SK-N-SH treated with all-trans-retinoic acid at 6 μM for 48 hours (cell line): ENCODE measurements at regions not wholly inside any gene's neighbourhood (a gene's known extent, or its start where the extent isn't known, plus 50 kb on each side); places are given as distances from the start of the nearest gene placed in this dataset.

ENCODE experiments used
- ATAC-seq: fragments of 200-7000 bp; cut with Tn5 transposase; 3 replicates; pipeline ENCODE4 v1.9.1; 2020; ENCODE audit warnings: mild to moderate bottlenecking, moderate library complexity
- ARNTL ChIP-seq: fragments of 450-650 bp; formaldehyde crosslinking; IDR thresholded peaks from 2 replicates; pipeline ENCODE4 v1.5.0; 2020; ENCODE audit warnings: low read depth, mild to moderate bottlenecking, moderate library complexity, borderline replicate concordance
- BACH2 ChIP-seq: fragments of 250-450 bp; sonication (Bioruptor Pico); IDR thresholded peaks from 2 replicates; pipeline ENCODE4 v1.9.0; 2021; ENCODE audit warnings: mild to moderate bottlenecking, borderline replicate concordance
- CSDC2 ChIP-seq: fragments of 250-450 bp; sonication (Bioruptor Pico); IDR thresholded peaks from 2 replicates; pipeline ENCODE4 v1.5.0; 2020; ENCODE audit warnings: mild to moderate bottlenecking, moderate library complexity
- CSRNP3 ChIP-seq: fragments of 250-450 bp; sonication (Bioruptor Pico); IDR thresholded peaks from 2 replicates; pipeline ENCODE4 v1.5.1; 2021; ENCODE audit warnings: mild to moderate bottlenecking, moderate library complexity
- ESRRG ChIP-seq: fragments of 250-450 bp; sonication (Bioruptor Pico); IDR thresholded peaks from 2 replicates; pipeline ENCODE4 v1.6.1; 2021; ENCODE audit warnings: mild to moderate bottlenecking
- GLIS3 ChIP-seq: fragments of 250-450 bp; sonication (Bioruptor Pico); IDR thresholded peaks from 2 replicates; pipeline ENCODE4 v1.5.0; 2020; ENCODE audit warnings: mild to moderate bottlenecking, moderate library complexity
- ISL1 ChIP-seq: fragments of 250-450 bp; sonication (Bioruptor Pico); IDR thresholded peaks from 2 replicates; pipeline ENCODE4 v2.1.2; 2022; ENCODE audit warnings: mild to moderate bottlenecking, moderate library complexity
- OSR1 ChIP-seq: fragments of 250-450 bp; sonication (Bioruptor Pico); IDR thresholded peaks from 2 replicates; pipeline ENCODE4 v1.8.0; 2022; ENCODE audit warnings: moderate library complexity, mild to moderate bottlenecking, inconsistent platforms
- PPARA ChIP-seq: fragments of 250-450 bp; sonication (Bioruptor Pico); IDR thresholded peaks from 2 replicates; pipeline ENCODE4 v1.5.0; 2020; ENCODE audit warnings: mild to moderate bottlenecking, borderline replicate concordance
- RARB ChIP-seq: fragments of 250-450 bp; sonication (Bioruptor Pico); IDR thresholded peaks from 2 replicates; pipeline ENCODE4 v1.8.0; 2021; ENCODE audit warnings: mild to moderate bottlenecking, moderate library complexity
- SNAI2 ChIP-seq: fragments of 250-450 bp; sonication (Bioruptor Pico); IDR thresholded peaks from 2 replicates; pipeline ENCODE4 v1.5.0; 2020; ENCODE audit warnings: mild to moderate bottlenecking, moderate library complexity
- TCF4 ChIP-seq: fragments of 250-450 bp; sonication (Bioruptor Pico); IDR thresholded peaks from 2 replicates; pipeline ENCODE4 v1.8.0; 2021; ENCODE audit warnings: mild to moderate bottlenecking, moderate library complexity, borderline replicate concordance
- TOX ChIP-seq: fragments of 250-450 bp; sonication (Bioruptor Pico); IDR thresholded peaks from 2 replicates; pipeline ENCODE4 v1.8.0; 2021; ENCODE audit warnings: mild to moderate bottlenecking, moderate library complexity, borderline replicate concordance
- ZC3H10 ChIP-seq: fragments of 250-450 bp; sonication (Bioruptor Pico); IDR thresholded peaks from 2 replicates; pipeline ENCODE4 v1.5.1; 2021; ENCODE audit warnings: mild to moderate bottlenecking, moderate library complexity
- ZFP3 ChIP-seq: fragments of 250-450 bp; sonication (Bioruptor Pico); IDR thresholded peaks from 2 replicates; pipeline ENCODE4 v1.5.0; 2020; ENCODE audit warnings: mild to moderate bottlenecking, moderate library complexity
- ZFP30 ChIP-seq: fragments of 450-650 bp; formaldehyde crosslinking; IDR thresholded peaks from 2 replicates; pipeline ENCODE4 v1.5.0; 2022; ENCODE audit warnings: mild to moderate bottlenecking, moderate library complexity
- ZNF565 ChIP-seq: fragments of 450-650 bp; formaldehyde crosslinking; conservative IDR thresholded peaks from 2 replicates; pipeline ENCODE4 v1.5.0; 2020; ENCODE audit warnings: low read depth, mild to moderate bottlenecking, moderate library complexity
- ZNF70 ChIP-seq: fragments of 450-650 bp; formaldehyde crosslinking; IDR thresholded peaks from 2 replicates; pipeline ENCODE4 v1.5.0; 2020; ENCODE audit warnings: mild to moderate bottlenecking, moderate library complexity
- ZNF8 ChIP-seq: fragments of 450-650 bp; formaldehyde crosslinking; IDR thresholded peaks from 2 replicates; pipeline ENCODE4 v1.5.0; 2020; ENCODE audit warnings: mild to moderate bottlenecking, moderate library complexity
- TF ChIP-seq, protein P1 (sequence below): fragments of 250-450 bp; sonication (Bioruptor Pico); IDR thresholded peaks from 2 replicates; pipeline ENCODE4 v1.8.0; 2021; ENCODE audit warnings: low read depth, mild to moderate bottlenecking, moderate library complexity, borderline replicate concordance
- TF ChIP-seq, protein P2 (sequence below): fragments of 250-450 bp; sonication (Bioruptor Pico); IDR thresholded peaks from 2 replicates; pipeline ENCODE4 v1.5.0; 2020; ENCODE audit warnings: mild to moderate bottlenecking, moderate library complexity
- TF ChIP-seq, protein P3 (sequence below): fragments of 250-450 bp; sonication (Bioruptor Pico); IDR thresholded peaks from 2 replicates; pipeline ENCODE4 v1.5.1; 2020; ENCODE audit warnings: low read depth, mild to moderate bottlenecking, moderate library complexity

- no peak for ATAC-seq
- TF ChIP-seq ZNF8 (CRISPR knock-in tag) (no peak), RARB (CRISPR knock-in tag) (no peak), ARNTL (no peak), ZFP30 (CRISPR knock-in tag) (no peak), PPARA (CRISPR knock-in tag) (no peak), ZNF70 (CRISPR knock-in tag) (no peak), ESRRG (no peak), GLIS3 (no peak), TOX (CRISPR knock-in tag) (no peak), ZC3H10 (no peak), OSR1 (CRISPR knock-in tag) (no peak), BACH2 (CRISPR knock-in tag) (no peak), ISL1 (CRISPR knock-in tag) (no peak), ZFP3 (CRISPR knock-in tag) (no peak), CSDC2 (CRISPR knock-in tag) (no peak), ZNF565 (no peak), CSRNP3 (CRISPR knock-in tag) (no peak)
- TF ChIP-seq, protein P1, sequence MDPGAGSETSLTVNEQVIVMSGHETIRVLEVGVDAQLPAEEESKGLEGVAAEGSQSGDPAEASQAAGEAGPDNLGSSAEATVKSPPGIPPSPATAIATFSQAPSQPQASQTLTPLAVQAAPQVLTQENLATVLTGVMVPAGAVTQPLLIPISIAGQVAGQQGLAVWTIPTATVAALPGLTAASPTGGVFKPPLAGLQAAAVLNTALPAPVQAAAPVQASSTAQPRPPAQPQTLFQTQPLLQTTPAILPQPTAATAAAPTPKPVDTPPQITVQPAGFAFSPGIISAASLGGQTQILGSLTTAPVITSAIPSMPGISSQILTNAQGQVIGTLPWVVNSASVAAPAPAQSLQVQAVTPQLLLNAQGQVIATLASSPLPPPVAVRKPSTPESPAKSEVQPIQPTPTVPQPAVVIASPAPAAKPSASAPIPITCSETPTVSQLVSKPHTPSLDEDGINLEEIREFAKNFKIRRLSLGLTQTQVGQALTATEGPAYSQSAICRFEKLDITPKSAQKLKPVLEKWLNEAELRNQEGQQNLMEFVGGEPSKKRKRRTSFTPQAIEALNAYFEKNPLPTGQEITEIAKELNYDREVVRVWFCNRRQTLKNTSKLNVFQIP (CRISPR knock-in tag), result no peak
- TF ChIP-seq, protein P2, sequence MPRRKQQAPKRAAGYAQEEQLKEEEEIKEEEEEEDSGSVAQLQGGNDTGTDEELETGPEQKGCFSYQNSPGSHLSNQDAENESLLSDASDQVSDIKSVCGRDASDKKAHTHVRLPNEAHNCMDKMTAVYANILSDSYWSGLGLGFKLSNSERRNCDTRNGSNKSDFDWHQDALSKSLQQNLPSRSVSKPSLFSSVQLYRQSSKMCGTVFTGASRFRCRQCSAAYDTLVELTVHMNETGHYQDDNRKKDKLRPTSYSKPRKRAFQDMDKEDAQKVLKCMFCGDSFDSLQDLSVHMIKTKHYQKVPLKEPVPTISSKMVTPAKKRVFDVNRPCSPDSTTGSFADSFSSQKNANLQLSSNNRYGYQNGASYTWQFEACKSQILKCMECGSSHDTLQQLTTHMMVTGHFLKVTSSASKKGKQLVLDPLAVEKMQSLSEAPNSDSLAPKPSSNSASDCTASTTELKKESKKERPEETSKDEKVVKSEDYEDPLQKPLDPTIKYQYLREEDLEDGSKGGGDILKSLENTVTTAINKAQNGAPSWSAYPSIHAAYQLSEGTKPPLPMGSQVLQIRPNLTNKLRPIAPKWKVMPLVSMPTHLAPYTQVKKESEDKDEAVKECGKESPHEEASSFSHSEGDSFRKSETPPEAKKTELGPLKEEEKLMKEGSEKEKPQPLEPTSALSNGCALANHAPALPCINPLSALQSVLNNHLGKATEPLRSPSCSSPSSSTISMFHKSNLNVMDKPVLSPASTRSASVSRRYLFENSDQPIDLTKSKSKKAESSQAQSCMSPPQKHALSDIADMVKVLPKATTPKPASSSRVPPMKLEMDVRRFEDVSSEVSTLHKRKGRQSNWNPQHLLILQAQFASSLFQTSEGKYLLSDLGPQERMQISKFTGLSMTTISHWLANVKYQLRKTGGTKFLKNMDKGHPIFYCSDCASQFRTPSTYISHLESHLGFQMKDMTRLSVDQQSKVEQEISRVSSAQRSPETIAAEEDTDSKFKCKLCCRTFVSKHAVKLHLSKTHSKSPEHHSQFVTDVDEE (CRISPR knock-in tag), result no peak
- TF ChIP-seq, protein P3, sequence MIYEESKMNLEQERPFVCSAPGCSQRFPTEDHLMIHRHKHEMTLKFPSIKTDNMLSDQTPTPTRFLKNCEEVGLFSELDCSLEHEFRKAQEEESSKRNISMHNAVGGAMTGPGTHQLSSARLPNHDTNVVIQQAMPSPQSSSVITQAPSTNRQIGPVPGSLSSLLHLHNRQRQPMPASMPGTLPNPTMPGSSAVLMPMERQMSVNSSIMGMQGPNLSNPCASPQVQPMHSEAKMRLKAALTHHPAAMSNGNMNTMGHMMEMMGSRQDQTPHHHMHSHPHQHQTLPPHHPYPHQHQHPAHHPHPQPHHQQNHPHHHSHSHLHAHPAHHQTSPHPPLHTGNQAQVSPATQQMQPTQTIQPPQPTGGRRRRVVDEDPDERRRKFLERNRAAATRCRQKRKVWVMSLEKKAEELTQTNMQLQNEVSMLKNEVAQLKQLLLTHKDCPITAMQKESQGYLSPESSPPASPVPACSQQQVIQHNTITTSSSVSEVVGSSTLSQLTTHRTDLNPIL (CRISPR knock-in tag), result no peak
Measured at GRCh38 chr2:83823229-83823628, 635.9 kb downstream of the SUCLG1 start.

DNA sequence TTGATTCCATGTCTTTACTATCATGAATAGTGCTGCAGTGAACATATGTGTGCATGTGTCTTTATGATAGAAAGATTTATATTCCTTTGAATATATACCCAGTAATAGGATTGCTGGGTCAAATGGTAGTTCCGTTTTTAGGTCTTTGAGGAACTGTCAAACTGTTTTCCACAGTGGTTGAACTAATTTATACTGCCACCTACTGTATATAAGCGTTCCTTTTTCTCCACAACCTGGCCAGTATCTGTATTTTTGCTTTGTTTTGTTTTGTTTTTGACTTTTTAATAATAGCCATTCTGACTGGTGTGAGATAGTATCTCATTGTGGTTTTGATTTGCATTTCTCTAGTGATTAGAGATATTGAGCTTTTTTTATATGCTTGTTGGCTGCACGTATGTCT lies 641.6 kb downstream of the SUCLG1 start:
- TF ChIP-seq ESRRG (no peak), TCF4 (CRISPR knock-in tag) (no peak), ZFP30 (CRISPR knock-in tag) (no peak), ZNF8 (CRISPR knock-in tag) (no peak), GLIS3 (no peak), SNAI2 (CRISPR knock-in tag) (no peak), OSR1 (CRISPR knock-in tag) (no peak), TOX (CRISPR knock-in tag) (no peak), PPARA (CRISPR knock-in tag) (no peak), ZFP3 (CRISPR knock-in tag) (no peak), ARNTL (no peak), ZNF70 (CRISPR knock-in tag) (no peak)
- TF ChIP-seq, protein P2 (CRISPR knock-in tag), result no peak
- ATAC-seq, result no peak
